ENCODE measurements at regions not wholly inside any gene's neighbourhood (a gene's known extent, or its start where the extent isn't known, plus 50 kb on each side); places are given as distances from the start of the nearest gene placed in this dataset.
A peak's percentile ranks its signal among the peaks of the same experiment; 100 is the strongest.
"Not testable (repeated sequence)": the region's sequence is repeated elsewhere in the genome, so short reads cannot be mapped to it uniquely, and the experiment has no call there.

- TF ChIP-seq CTCF (IDR thresholded peaks at IDR 0.05; ENCODE audit: insufficient read depth, low read depth, low read length), result no peak
- DNase-seq (ENCODE audit: low read depth), result peak; percentile 40
- peak overlapping the region; percentile 15 for H3K4me3 ChIP-seq (ENCODE audit: low read depth, low read length)
These were observed 756.7 kb upstream of the RGMB start for GRCh38 chr5:98016771-98017170.

GRCh38 chr5:98030273-98030672 is 743.2 kb upstream of the RGMB start:
- DNase-seq (ENCODE audit: low read depth); H3K4me3 ChIP-seq (ENCODE audit: low read depth, low read length): not testable (repeated sequence)

GRCh38 chr5:98031036-98031435 is 742.4 kb upstream of the RGMB start:
- H3K4me3 ChIP-seq (ENCODE audit: low read depth, low read length); DNase-seq (ENCODE audit: low read depth): not testable (repeated sequence)

- no peak for TF ChIP-seq CTCF (IDR thresholded peaks at IDR 0.05; ENCODE audit: insufficient read depth, low read depth, low read length)
- no peak for DNase-seq (ENCODE audit: low read depth)
- no peak overlapping the region for H3K4me3 ChIP-seq (ENCODE audit: low read depth, low read length)
These were observed 742.0 kb upstream of the RGMB start for GRCh38 chr5:98031496-98031895.

GRCh38 chr5:98031926-98032325 is 741.5 kb upstream of the RGMB start:
- TF ChIP-seq CTCF (IDR thresholded peaks at IDR 0.05; ENCODE audit: insufficient read depth, low read depth, low read length), result no peak
- no peak overlapping the region for H3K4me3 ChIP-seq (ENCODE audit: low read depth, low read length)
- no peak for DNase-seq (ENCODE audit: low read depth)

GRCh38 chr5:98041661-98042060 is 731.8 kb upstream of the RGMB start:
- no peak for DNase-seq (ENCODE audit: low read depth)
- TF ChIP-seq CTCF (IDR thresholded peaks at IDR 0.05; ENCODE audit: insufficient read depth, low read depth, low read length), result no peak

GRCh38 chr5:98042521-98042920 is 730.9 kb upstream of the RGMB start:
- TF ChIP-seq CTCF (IDR thresholded peaks at IDR 0.05; ENCODE audit: insufficient read depth, low read depth, low read length), result no peak
- H3K4me3 ChIP-seq (ENCODE audit: low read depth, low read length), result no peak overlapping the region
- no peak for DNase-seq (ENCODE audit: low read depth)

More at GRCh38 chr5:98041661-98042060, 731.8 kb upstream of the RGMB start:
- H3K4me3 ChIP-seq (ENCODE audit: low read depth, low read length), result no peak overlapping the region

- H3K4me3 ChIP-seq (ENCODE audit: low read depth, low read length), result no peak overlapping the region
- DNase-seq (ENCODE audit: low read depth), result no peak
- TF ChIP-seq CTCF (IDR thresholded peaks at IDR 0.05; ENCODE audit: insufficient read depth, low read depth, low read length), result no peak
These were observed 730.5 kb upstream of the RGMB start for GRCh38 chr5:98042961-98043360.

Data from fibroblast of villous mesenchyme (primary cell).